HG02970 (cell line): ENCODE measurements at regions not wholly inside any gene's neighbourhood (a gene's known extent, or its start where the extent isn't known, plus 50 kb on each side); places are given as distances from the start of the nearest gene placed in this dataset.
"Not testable (repeated sequence)": the region's sequence is repeated elsewhere in the genome, so short reads cannot be mapped to it uniquely, and the experiment has no call there.

Source experiments
- ATAC-seq: cut with Tn5 transposase; IDR thresholded peaks from one replicate; pipeline ENCODE4 v1.9.1; 2021; ENCODE audit warnings: mild to moderate bottlenecking, moderate library complexity, moderate number of reproducible peaks; ENCODE audit not compliant: unreplicated experiment, low FRiP score

GRCh38 chr13:84086098-84086846, 204.0 kb upstream of the SLITRK1 start:
- not testable (repeated sequence) for ATAC-seq

DNA sequence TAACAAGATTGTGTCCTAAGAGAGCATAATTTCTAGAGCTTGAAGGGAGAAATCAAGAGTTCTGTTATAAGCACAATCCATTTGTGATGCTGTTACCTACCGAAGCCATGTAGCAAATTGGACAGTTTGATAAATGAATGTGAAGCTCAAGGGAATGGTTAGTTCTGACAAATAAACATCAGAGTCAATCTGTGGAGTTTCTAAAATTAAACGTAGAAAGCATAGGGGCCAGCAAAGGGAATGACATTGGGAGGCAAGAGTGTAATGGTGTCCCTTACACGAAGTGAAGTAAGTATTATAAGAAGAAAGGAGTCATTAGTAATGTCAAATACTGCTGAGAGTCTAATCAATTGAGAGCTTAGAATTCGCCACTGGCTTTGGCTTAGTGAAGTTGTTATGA, 200.2 kb upstream of the SLITRK1 start:
- ATAC-seq = no peak

DNA sequence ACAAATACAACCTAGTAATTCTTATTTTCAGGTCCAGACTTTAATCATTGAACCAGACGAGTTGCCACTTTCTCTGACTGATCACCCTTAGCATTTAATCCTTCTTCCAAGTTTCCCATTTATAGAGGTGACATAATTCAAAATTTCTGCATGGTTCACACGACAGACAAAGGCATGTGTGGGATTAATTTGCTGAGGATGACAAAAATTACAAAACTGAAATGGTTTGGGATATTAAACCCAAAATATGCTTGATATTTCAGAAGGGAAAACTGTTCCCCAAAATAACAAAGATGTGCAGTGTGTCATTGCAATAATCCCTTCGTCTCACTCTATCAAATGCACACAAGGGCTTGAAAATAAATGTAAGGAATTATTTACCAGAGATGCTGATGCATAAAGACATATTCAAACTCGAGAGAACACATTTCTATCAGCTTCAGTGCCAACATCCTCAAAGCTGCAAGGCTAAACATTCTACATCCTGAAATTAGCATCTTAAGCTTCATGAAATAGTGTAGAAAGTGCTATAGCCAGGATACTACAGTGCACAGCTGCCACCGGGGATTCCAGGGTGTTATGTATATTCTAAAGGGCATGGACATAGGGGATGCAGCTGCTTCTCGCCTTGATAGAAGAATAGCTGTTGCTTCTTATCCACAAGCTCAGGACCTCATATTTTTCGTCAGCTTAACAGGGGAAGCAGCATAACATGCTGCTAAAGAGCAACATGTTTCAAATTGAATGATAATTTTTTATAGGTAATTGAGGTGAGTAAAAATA, 198.7 kb upstream of the SLITRK1 start:
- no peak for ATAC-seq

GRCh38 chr13:84077271-84077670, 195.0 kb upstream of the SLITRK1 start:
- no peak for ATAC-seq

GRCh38 chr13:84076280-84076679, 194.0 kb upstream of the SLITRK1 start:
- ATAC-seq = no peak

- no peak for ATAC-seq
Measured at GRCh38 chr13:84050536-84050935, 168.3 kb upstream of the SLITRK1 start.

GRCh38 chr13:84049443-84050219, 167.4 kb upstream of the SLITRK1 start:
- ATAC-seq = no peak

DNA sequence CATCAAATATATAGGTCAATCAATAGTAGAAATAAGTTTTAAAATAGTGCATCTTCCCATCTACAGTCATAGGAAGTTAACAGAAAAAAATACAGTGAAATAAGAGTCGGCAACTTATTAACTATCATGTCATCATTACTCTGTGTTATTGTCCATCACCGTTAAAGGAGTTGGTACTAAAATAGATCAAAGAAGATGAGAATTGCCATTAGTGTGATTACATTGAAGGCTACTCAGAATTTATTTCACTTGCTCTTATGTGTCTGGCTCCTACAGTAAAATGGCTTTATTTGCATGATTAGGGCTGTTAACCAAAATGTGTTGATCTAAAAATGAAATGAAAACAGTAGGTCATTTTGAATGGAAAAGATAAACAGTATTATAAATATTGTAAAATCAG, 162.5 kb upstream of the SLITRK1 start:
- no peak for ATAC-seq

GRCh38 chr13:84038001-84038400, 155.7 kb upstream of the SLITRK1 start:
- ATAC-seq = no peak

DNA sequence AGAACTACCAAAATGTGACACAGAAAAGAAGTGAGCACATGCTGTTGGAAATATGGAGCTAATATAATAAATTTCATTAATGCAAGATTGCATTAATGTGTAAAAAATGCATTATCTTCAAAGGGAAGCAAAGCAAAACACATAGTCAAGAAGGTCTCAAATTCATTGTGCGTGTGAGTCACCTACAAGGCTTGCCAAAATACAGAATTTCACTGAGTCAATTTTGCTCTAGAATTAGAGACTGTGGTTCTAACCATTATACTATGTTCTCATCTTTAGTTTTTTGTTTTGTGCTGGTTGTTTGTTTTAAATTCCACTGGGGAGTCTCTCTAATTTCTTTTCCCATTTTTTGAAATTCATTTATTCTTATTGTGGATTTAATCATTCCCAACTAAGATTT, 149.8 kb upstream of the SLITRK1 start:
- ATAC-seq = no peak

- no peak for ATAC-seq
Measured at GRCh38 chr13:84031120-84031519, 148.8 kb upstream of the SLITRK1 start.

DNA sequence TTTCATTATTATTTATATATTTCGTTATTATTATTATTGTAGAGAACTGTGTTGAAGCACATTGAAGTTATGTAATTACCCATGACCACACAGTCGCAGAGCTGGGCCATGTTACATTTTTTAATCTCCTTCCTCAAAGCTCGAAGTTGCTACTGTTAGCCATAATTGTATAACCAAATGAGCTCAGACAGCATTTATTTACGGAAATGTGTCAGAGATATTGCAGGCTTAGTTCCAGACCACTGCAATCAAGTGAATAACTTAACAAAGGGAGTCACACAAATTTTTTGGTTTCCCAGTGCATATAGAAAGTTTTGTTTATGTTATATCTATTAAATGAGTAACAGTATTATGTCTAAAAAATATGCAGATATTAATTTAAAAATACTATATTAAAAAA, 147.1 kb upstream of the SLITRK1 start:
- ATAC-seq = no peak

DNA sequence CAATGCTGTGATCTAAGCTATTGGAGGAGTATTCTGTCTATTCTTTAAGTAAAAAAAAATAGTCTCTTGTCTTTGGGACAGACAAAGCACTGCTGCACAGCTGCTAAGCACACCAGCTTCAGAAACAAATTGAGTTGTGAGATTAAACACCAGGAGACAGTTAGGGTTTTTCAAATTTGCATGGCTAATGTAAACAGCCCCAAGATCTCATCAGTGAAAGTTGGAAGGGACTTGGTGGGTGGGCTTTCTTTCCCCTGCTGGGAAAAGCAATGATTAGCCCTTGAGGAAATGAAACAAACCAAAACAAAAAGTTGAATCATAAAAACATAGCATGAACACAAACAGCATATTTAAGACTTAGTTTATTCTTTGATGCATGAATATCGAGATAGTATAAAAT, 143.6 kb upstream of the SLITRK1 start:
- ATAC-seq = no peak

DNA sequence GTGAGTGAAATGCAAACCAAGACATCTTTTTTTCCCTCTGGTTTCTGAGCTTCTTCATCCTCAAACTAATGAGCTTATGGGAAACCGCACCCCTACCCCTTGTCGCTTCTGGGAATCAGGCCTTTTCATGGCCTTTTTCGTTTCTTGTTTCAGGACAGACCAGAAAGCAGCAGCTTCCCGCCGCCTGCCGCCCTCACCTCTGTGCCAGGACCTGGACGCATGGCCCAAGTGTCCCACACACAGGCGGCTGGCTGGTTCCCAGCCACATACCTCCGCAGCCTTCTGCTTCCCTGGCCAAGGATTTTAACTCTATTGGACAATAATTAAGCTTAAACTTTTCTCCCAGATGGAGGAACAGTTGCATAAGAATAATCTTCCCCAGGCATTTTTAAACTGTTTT, 114.1 kb upstream of the SLITRK1 start:
- no peak for ATAC-seq

DNA sequence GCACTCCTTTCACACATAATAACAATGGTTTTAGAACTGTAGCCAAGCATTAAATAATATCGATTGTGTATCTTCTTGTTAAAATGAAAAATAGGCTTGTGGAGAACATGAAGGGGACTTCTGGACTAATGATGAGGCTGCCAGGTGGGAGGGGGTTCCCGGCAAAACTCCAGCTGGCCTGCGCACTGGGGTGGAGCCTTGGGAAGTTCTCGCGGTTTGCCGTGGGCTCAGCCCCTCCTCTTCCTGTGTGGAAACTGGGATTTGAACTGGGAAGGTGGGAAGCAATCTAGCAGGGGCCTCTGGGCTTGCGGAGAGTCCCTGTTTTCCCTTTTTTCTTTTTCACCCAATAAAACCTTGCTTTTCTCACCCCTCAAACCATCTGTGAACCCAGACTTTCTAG, 113.7 kb upstream of the SLITRK1 start:
- ATAC-seq = no peak

DNA sequence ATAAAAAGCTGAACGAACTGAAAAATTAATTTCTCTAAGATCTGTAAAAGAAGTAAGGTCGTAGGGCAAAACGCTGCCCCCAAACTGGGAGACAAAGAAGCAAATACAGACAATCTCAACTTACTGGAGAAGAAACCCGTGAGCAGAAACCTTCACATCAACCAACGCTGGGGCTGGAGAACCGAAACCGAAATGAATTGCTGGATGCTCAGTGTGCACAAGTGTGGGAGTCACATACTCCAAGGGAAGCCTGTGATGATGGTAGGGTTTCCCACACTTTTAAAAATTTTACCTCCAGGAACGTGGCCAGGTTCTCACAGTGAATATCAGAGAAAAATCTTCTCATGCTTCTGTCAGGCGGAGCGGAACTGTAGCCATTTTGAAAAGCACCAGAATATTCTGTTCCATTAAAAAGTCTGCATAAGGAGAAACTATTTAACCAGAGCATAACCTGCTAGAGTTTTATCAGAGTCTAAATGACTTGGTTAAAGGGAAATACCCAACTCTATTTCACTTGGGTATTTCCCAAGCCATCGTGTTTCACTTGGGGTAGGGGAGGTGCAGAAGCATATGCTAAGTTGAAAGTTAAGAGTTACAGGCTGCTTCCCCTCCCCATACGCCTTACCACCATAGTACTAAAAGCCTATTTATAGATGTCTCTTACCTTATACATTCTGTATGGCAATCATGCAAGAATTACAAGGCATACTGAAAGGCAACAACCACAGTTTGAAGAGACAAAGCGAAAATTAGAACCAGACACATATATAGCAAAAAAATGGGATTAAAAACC, 110.5 kb upstream of the SLITRK1 start:
- ATAC-seq = no peak

GRCh38 chr13:83987394-83987793, 105.1 kb upstream of the SLITRK1 start:
- no peak for ATAC-seq

DNA sequence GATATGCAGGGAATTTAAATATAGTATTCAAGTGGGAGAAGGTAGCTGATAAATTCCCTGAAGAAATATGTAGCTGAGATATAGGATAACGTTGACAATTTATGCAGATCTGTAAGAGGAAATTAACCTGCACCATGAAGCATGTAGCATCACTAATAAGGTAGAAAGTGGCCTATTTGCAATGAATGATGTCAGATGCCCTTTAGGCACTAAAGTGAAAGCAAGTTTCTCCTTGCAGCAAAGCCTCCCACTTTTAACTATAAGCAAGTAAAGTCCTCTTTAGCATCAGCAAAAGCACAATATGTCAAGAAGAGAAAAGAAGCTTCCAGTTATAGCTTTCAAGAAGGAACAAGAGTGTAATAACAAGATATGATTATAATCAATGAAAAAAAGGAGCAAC, 102.5 kb upstream of the SLITRK1 start:
- ATAC-seq = no peak

- no peak for ATAC-seq
Measured at GRCh38 chr13:83980331-83980730, 98.1 kb upstream of the SLITRK1 start.

- ATAC-seq = no peak
Measured at GRCh38 chr13:83975655-83976165, 93.4 kb upstream of the SLITRK1 start.
